ENCODE measurements at regions not wholly inside any gene's neighbourhood (a gene's known extent, or its start where the extent isn't known, plus 50 kb on each side); places are given as distances from the start of the nearest gene placed in this dataset.

- no peak overlapping the region for H2AFZ ChIP-seq (ENCODE audit: low read length)
- H3K4me2 ChIP-seq (ENCODE audit: low read length): no peak overlapping the region
- no peaks in the 10 kb centered on the region for H3F3A ChIP-seq (ENCODE audit: low read length, unreplicated experiment)
- no peaks in the 10 kb centered on the region for H3K4me1 ChIP-seq (ENCODE audit: insufficient read depth, low read length)
- DNase-seq (no peak), ATAC-seq (no peak)
- no peaks in the 10 kb centered on the region for H3K9me2 ChIP-seq (replicated peaks; ENCODE audit: low read length)
- H3K36me3 ChIP-seq (ENCODE audit: low read depth, low read length): no peaks in the 10 kb centered on the region
- H3K9me3 ChIP-seq (ENCODE audit: low read length): no peaks in the 10 kb centered on the region
- BruUV-seq (replicated peaks): no TSS peak
- H3K4me3 ChIP-seq (ENCODE audit: low read length): no peak overlapping the region
- no peaks in the 10 kb centered on the region for H3K27me3 ChIP-seq (ENCODE audit: low read length)
- no peak overlapping the region for H3K9ac ChIP-seq (ENCODE audit: low read length)
- no peak overlapping the region for H3K27ac ChIP-seq (ENCODE audit: low read length)
- TF ChIP-seq, protein P1, sequence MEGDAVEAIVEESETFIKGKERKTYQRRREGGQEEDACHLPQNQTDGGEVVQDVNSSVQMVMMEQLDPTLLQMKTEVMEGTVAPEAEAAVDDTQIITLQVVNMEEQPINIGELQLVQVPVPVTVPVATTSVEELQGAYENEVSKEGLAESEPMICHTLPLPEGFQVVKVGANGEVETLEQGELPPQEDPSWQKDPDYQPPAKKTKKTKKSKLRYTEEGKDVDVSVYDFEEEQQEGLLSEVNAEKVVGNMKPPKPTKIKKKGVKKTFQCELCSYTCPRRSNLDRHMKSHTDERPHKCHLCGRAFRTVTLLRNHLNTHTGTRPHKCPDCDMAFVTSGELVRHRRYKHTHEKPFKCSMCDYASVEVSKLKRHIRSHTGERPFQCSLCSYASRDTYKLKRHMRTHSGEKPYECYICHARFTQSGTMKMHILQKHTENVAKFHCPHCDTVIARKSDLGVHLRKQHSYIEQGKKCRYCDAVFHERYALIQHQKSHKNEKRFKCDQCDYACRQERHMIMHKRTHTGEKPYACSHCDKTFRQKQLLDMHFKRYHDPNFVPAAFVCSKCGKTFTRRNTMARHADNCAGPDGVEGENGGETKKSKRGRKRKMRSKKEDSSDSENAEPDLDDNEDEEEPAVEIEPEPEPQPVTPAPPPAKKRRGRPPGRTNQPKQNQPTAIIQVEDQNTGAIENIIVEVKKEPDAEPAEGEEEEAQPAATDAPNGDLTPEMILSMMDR (conservative IDR thresholded peaks at IDR 0.05; ENCODE audit: low read depth, low read length): no peak
- TF ChIP-seq EZH2phosphoT487 (IDR thresholded peaks at IDR 0.05; ENCODE audit: borderline replicate concordance, low read length): no peak
- intact Hi-C loops (cut with micrococcal nuclease): no loop called here
- H4K20me1 ChIP-seq (ENCODE audit: low read length): no peaks in the 10 kb centered on the region
- H3K79me2 ChIP-seq (ENCODE audit: low read length): no peaks in the 10 kb centered on the region
- ChIA-PET CTCF (no interaction called here), POLR2A (ENCODE audit: unreplicated experiment) (no interaction called here)
Observed at GRCh38 chr10:124206616-124207015, 113.2 kb upstream of the CHST15 start.

- Histone ChIP-seq H3K4me3 (ENCODE audit: low read length) (no peak overlapping the region), H3K27ac (ENCODE audit: low read length) (no peak overlapping the region), H3K27me3 (ENCODE audit: low read length) (no peaks in the 10 kb centered on the region), H3F3A (ENCODE audit: low read length, unreplicated experiment) (no peaks in the 10 kb centered on the region), H2AFZ (ENCODE audit: low read length) (no peak overlapping the region), H3K79me2 (ENCODE audit: low read length) (no peaks in the 10 kb centered on the region), H3K4me1 (ENCODE audit: insufficient read depth, low read length) (no peaks in the 10 kb centered on the region), H3K9ac (ENCODE audit: low read length) (no peak overlapping the region), H3K9me3 (ENCODE audit: low read length) (no peaks in the 10 kb centered on the region), H3K4me2 (ENCODE audit: low read length) (no peak overlapping the region), H4K20me1 (ENCODE audit: low read length) (no peaks in the 10 kb centered on the region), H3K36me3 (ENCODE audit: low read depth, low read length) (no peaks in the 10 kb centered on the region), H3K9me2 (replicated peaks; ENCODE audit: low read length) (no peaks in the 10 kb centered on the region)
- TF ChIP-seq, protein P1 (conservative IDR thresholded peaks at IDR 0.05; ENCODE audit: low read depth, low read length): no peak
- TF ChIP-seq EZH2phosphoT487 (IDR thresholded peaks at IDR 0.05; ENCODE audit: borderline replicate concordance, low read length) (no peak), EZH2 (IDR thresholded peaks at IDR 0.05; ENCODE audit: low read length, unreplicated experiment) (no peak)
- ATAC-seq: no peak
- no TSS peak for BruUV-seq (replicated peaks)
- ChIA-PET CTCF (no interaction called here), POLR2A (ENCODE audit: unreplicated experiment) (no interaction called here)
- no peak for DNase-seq
- intact Hi-C loops (cut with micrococcal nuclease): no loop called here
Observed at GRCh38 chr10:124205432-124205831, 112.0 kb upstream of the CHST15 start.

GRCh38 chr10:124204726-124205125 lies 111.3 kb upstream of the CHST15 start:
- Histone ChIP-seq H3K4me3 (ENCODE audit: low read length) (no peak overlapping the region), H3K4me2 (ENCODE audit: low read length) (no peak overlapping the region), H3K27ac (ENCODE audit: low read length) (no peak overlapping the region), H3K27me3 (ENCODE audit: low read length) (no peaks in the 10 kb centered on the region), H3K9me2 (replicated peaks; ENCODE audit: low read length) (no peaks in the 10 kb centered on the region), H3K79me2 (ENCODE audit: low read length) (no peaks in the 10 kb centered on the region), H3K4me1 (ENCODE audit: insufficient read depth, low read length) (no peaks in the 10 kb centered on the region), H3K9ac (ENCODE audit: low read length) (no peak overlapping the region), H2AFZ (ENCODE audit: low read length) (no peak overlapping the region), H3K36me3 (ENCODE audit: low read depth, low read length) (no peaks in the 10 kb centered on the region), H3F3A (ENCODE audit: low read length, unreplicated experiment) (no peaks in the 10 kb centered on the region), H4K20me1 (ENCODE audit: low read length) (no peaks in the 10 kb centered on the region), H3K9me3 (ENCODE audit: low read length) (no peaks in the 10 kb centered on the region)
- ChIA-PET CTCF (no interaction called here), POLR2A (ENCODE audit: unreplicated experiment) (no interaction called here)
- no TSS peak for BruUV-seq (replicated peaks)
- TF ChIP-seq EZH2phosphoT487 (IDR thresholded peaks at IDR 0.05; ENCODE audit: borderline replicate concordance, low read length): no peak
- TF ChIP-seq EZH2 (IDR thresholded peaks at IDR 0.05; ENCODE audit: low read length, unreplicated experiment): no peak
- TF ChIP-seq, protein P1 (conservative IDR thresholded peaks at IDR 0.05; ENCODE audit: low read depth, low read length): no peak
- no peak for ATAC-seq
- intact Hi-C loops (cut with micrococcal nuclease): no loop called here
- no peak for DNase-seq
